ENCODE measurements at regions not wholly inside any gene's neighbourhood (a gene's known extent, or its start where the extent isn't known, plus 50 kb on each side); places are given as distances from the start of the nearest gene placed in this dataset.

DNA sequence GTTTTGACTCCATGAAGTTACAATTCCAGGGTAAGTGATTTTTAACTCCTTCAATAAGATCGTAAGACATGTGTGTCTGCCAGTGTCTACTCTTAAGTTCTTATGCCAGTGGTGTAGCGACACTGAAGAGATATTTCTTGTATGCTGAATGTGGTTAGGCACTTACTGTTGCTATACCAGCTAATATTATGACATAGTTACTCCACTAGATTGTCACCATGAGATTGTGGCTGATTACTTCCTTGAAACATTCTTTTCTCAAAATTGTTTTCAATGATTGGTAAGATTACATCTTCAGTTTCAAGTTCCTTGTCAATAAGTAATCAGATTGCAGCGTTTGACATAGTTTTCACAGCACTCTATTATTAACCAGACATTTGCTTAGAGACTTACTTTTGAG is 60.6 kb upstream of the PAGE5 start:
- ChIA-PET POLR2A (no interaction called here), CTCF (no interaction called here)
- no peak for DNase-seq
- peaks cover 14% of the 10 kb centered on the region for H3K36me3 Mint-ChIP-seq (ENCODE audit: insufficient read depth, unreplicated experiment)
- Histone ChIP-seq H3K9me3 (no peaks in the 10 kb centered on the region), H3K4me1 (peaks cover 3% of the 10 kb centered on the region; the same call in 1 of the 2 replicates), H3K36me3 (ENCODE audit: control insufficient read depth, insufficient read depth, low read length) (no peaks in the 10 kb centered on the region), H3K4me3 (ENCODE audit: low read depth, low read length) (no peak overlapping the region), H3K27me3 (replicated peaks; ENCODE audit: control insufficient read depth, insufficient read depth, low read length) (no peaks in the 10 kb centered on the region)
- BruUV-seq (replicated peaks): no TSS peak
- no peak overlapping the region for H3K27ac Mint-ChIP-seq (ENCODE audit: unreplicated experiment)
- no peaks in the 10 kb centered on the region for H3K4me1 Mint-ChIP-seq (ENCODE audit: low read depth, unreplicated experiment)
- no peaks in the 10 kb centered on the region for H3K9me3 Mint-ChIP-seq (ENCODE audit: unreplicated experiment)
- no peak for TF ChIP-seq CTCF (IDR thresholded peaks at IDR 0.05; ENCODE audit: insufficient read depth in 1 of 2, low read depth in 1 of 2, low read length in 1 of 2, severe bottlenecking in 1 of 2, unreplicated experiment in 1 of 2)
- no peak overlapping the region for H3K4me3 Mint-ChIP-seq (ENCODE audit: unreplicated experiment)
- H3K27me3 Mint-ChIP-seq (ENCODE audit: insufficient read depth, unreplicated experiment): no peaks in the 10 kb centered on the region
- intact Hi-C loops (cut with micrococcal nuclease; ENCODE audit: unreplicated experiment): no loop called here

DNA sequence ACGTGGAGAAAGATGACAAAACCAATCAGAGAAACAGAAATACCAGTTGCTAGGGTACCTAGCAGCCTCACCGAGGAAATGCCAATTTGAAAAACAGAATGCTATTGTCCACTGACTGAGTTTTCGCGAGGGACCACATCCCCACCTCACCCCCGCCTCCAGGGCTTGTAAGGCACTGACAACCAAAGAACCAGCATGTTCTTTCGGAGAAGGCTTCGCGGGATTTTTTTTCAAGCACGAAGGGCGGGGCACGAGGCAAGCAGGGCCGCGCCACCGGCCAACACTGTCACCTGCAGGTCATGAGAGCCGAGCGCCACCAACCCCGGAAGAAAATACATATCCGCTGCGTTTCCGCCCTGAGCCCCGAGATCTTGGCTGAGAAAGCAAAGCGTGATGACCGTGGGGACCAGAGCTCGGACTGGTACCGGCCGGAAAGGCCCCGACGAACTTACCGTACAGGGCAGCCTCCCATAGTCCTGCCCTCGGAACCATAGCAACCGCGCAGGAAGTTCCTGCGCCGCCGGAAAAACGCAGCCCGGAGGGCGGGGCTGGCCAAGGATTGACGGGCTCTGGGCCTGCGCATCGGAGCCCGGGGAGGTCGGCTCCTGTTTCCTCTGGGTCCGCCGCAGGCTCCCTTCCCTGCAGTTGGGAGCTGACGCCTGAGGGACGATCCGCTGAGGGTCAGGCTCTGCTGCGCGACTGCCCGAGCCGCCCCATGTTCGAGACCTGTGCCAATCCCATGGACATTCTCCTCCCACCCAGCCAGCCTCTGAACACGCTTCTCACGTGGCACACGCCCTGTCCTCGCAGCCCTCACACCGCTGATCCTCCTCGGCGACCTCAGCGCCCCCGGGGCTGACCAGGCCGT is 59.2 kb upstream of the PAGE5 start:
- ChIA-PET CTCF (interaction anchor here (0.6 to 0.9 kb wide), 2 partner anchors 26 to 41 kb away, joined by 3 read pairs; no protein-coding TSS in a partner anchor), POLR2A (no interaction called here)
- peak overlapping the region; percentile 70 for H3K4me3 ChIP-seq (ENCODE audit: low read depth, low read length)
- BruUV-seq (replicated peaks): no TSS peak
- no peaks in the 10 kb centered on the region for H3K36me3 ChIP-seq (ENCODE audit: control insufficient read depth, insufficient read depth, low read length)
- H3K4me1 Mint-ChIP-seq (ENCODE audit: low read depth, unreplicated experiment): no peaks in the 10 kb centered on the region
- H3K27me3 ChIP-seq (replicated peaks; ENCODE audit: control insufficient read depth, insufficient read depth, low read length): no peaks in the 10 kb centered on the region
- peak overlapping the region; percentile 98 for H3K4me3 Mint-ChIP-seq (ENCODE audit: unreplicated experiment)
- peak; percentile 44 to 79 for TF ChIP-seq CTCF (IDR thresholded peaks at IDR 0.05; ENCODE audit: insufficient read depth in 1 of 2, low read depth in 1 of 2, low read length in 1 of 2, severe bottlenecking in 1 of 2, unreplicated experiment in 1 of 2)
- H3K9me3 Mint-ChIP-seq (ENCODE audit: unreplicated experiment): no peaks in the 10 kb centered on the region
- no peaks in the 10 kb centered on the region for H3K27me3 Mint-ChIP-seq (ENCODE audit: insufficient read depth, unreplicated experiment)
- intact Hi-C loops (cut with micrococcal nuclease; ENCODE audit: unreplicated experiment): loop anchor here (1.0 to 5.0 kb wide), 3 partner anchors 26 to 524 kb away; no protein-coding TSS in a partner anchor
- peaks cover 3% of the 10 kb centered on the region; the same call in 1 of the 2 replicates for H3K4me1 ChIP-seq
- no peaks in the 10 kb centered on the region for H3K9me3 ChIP-seq
- H3K27ac Mint-ChIP-seq (ENCODE audit: unreplicated experiment): peak overlapping the region; percentile 98
- H3K36me3 Mint-ChIP-seq (ENCODE audit: insufficient read depth, unreplicated experiment): peaks cover 14% of the 10 kb centered on the region
- DNase-seq: peak; percentile 86 to 87

- H3K4me3 Mint-ChIP-seq (ENCODE audit: unreplicated experiment): peak overlapping the region; percentile 98
- intact Hi-C loops (cut with micrococcal nuclease; ENCODE audit: unreplicated experiment): loop anchor here (1.0 to 5.0 kb wide), 2 partner anchors 50 to 524 kb away; no protein-coding TSS in a partner anchor
- no peaks in the 10 kb centered on the region for H3K9me3 Mint-ChIP-seq (ENCODE audit: unreplicated experiment)
- H3K27ac Mint-ChIP-seq (ENCODE audit: unreplicated experiment): peak overlapping the region; percentile 98
- peak in 1 of 2 experiments; percentile 5 for DNase-seq
- BruUV-seq (replicated peaks): no TSS peak
- H3K27me3 ChIP-seq (replicated peaks; ENCODE audit: control insufficient read depth, insufficient read depth, low read length): no peaks in the 10 kb centered on the region
- ChIA-PET CTCF (interaction anchor here (0.6 to 0.9 kb wide), 2 partner anchors 26 to 40 kb away, joined by 3 read pairs; no protein-coding TSS in a partner anchor), POLR2A (no interaction called here)
- H3K4me1 Mint-ChIP-seq (ENCODE audit: low read depth, unreplicated experiment): no peaks in the 10 kb centered on the region
- H3K4me3 ChIP-seq (ENCODE audit: low read depth, low read length): peak overlapping the region; percentile 70
- peaks cover 14% of the 10 kb centered on the region for H3K36me3 Mint-ChIP-seq (ENCODE audit: insufficient read depth, unreplicated experiment)
- H3K9me3 ChIP-seq: no peaks in the 10 kb centered on the region
- H3K4me1 ChIP-seq: peaks cover 3% of the 10 kb centered on the region; the same call in 1 of the 2 replicates
- no peak for TF ChIP-seq CTCF (IDR thresholded peaks at IDR 0.05; ENCODE audit: insufficient read depth in 1 of 2, low read depth in 1 of 2, low read length in 1 of 2, severe bottlenecking in 1 of 2, unreplicated experiment in 1 of 2)
- no peaks in the 10 kb centered on the region for H3K36me3 ChIP-seq (ENCODE audit: control insufficient read depth, insufficient read depth, low read length)
- H3K27me3 Mint-ChIP-seq (ENCODE audit: insufficient read depth, unreplicated experiment): no peaks in the 10 kb centered on the region
Measured at GRCh38 chrX:55161581-55161980, 58.6 kb upstream of the PAGE5 start.

All from Caco-2 (cell line).